Esophagus squamous epithelium (tissue), 5 donors: ENCODE measurements at regions not wholly inside any gene's neighbourhood (a gene's known extent, or its start where the extent isn't known, plus 50 kb on each side); places are given as distances from the start of the nearest gene placed in this dataset.
A peak's percentile ranks its signal among the peaks of the same experiment; 100 is the strongest.

Experiments used
- DNase-seq: peaks from one replicate; lab custom pipeline; 2025; lab: John Stamatoyannopoulos, UW
- H3K27ac ChIP-seq, 4 donors: fragments of 200-600 bp; sonication (generic); one replicate each; pipeline ENCODE4 v1.5.1; 2016 to 2019; ENCODE audit warnings: mild to moderate bottlenecking in 1 of 4
- H3K27me3 ChIP-seq, 4 donors: fragments of 200-600 bp; sonication (generic); 1 replicate in 3 of 4; 2 replicates in 1 of 4; pipeline versions ENCODE4 v1.5.1 to v1.6.0; 2017 to 2021; ENCODE audit warnings: antibody characterized with exemption in 1 of 4
- H3K36me3 ChIP-seq, 3 donors: fragments of 200-600 bp; sonication (generic); one replicate each; pipeline ENCODE4 v1.5.1; 2016 to 2019
- H3K4me1 ChIP-seq, 3 donors: fragments of 200-600 bp; sonication (generic); one replicate each; pipeline ENCODE4 v1.5.1; 2017 to 2019
- H3K4me3 ChIP-seq, 4 donors: fragments of 200-600 bp; sonication (generic); 1 replicate in 3 of 4; 2 replicates in 1 of 4; pipeline ENCODE4 v1.5.1; 2016 to 2019; ENCODE audit warnings: mild to moderate bottlenecking in 2 of 4, moderate library complexity in 1 of 4
- H3K9me3 ChIP-seq, 3 donors: fragments of 200-600 bp; sonication (generic); one replicate each; pipeline ENCODE4 v1.5.1; 2016 to 2019
- CTCF ChIP-seq, 6 experiments: fragments of 450-650 bp in 4 of 6; fragments of 200-600 bp in 2 of 6; sonication (generic) in 2 of 6; IDR thresholded peaks; one replicate each; pipeline ENCODE4 v1.5.1; 2016 to 2019; ENCODE audit warnings: antibody characterized with exemption in 6 of 6, mild to moderate bottlenecking in 4 of 6, moderate library complexity in 4 of 6
- POLR2A ChIP-seq, 4 donors: fragments of 450-650 bp; IDR thresholded peaks; one replicate each; pipeline ENCODE4 v1.6.1; 2017; ENCODE audit warnings: antibody characterized with exemption in 4 of 4, mild to moderate bottlenecking in 4 of 4, moderate library complexity in 3 of 4
- WGBS, 2 donors: methylation state at CpG; one replicate each; pipeline ENCODE4 v1.1.5; 2018; 5-methylcytosine and 5-hydroxymethylcytosine counted together
- intact Hi-C: fragments of 100-400 bp; cut with DNase I; formaldehyde crosslinking; loops from one replicate; pipeline ENCODE4 v1.15.0; 2022
- donor health status: DM: yes; HTN: yes; CAD: no.

GRCh38 chr5:40410231-40410861 is 269.4 kb upstream of the PTGER4 start:
- Histone ChIP-seq H3K36me3 (no peaks in the 10 kb centered on the region), H3K9me3 (no peaks in the 10 kb centered on the region), H3K27me3 (no peaks in the 10 kb centered on the region), H3K4me3 (peak overlapping the region in 1 of 4 donors; percentile 3), H3K27ac (peak overlapping the region in 3 of 4 donors; percentile 36 to 65 (median 53)), H3K4me1 (peaks cover 6 to 30% (median 20%) of the 10 kb centered on the region in 3 donors)
- intact Hi-C loops = no loop called here
- 15 to 30% methylated on average over 9 of the region's 9 CpGs for WGBS, 2 donors
- no peak for DNase-seq
- no peak for TF ChIP-seq CTCF (IDR thresholded peaks at IDR 0.05)
- no peak for TF ChIP-seq POLR2A (IDR thresholded peaks at IDR 0.05)

- H3K36me3 ChIP-seq = no peaks in the 10 kb centered on the region
- 61 to 72% methylated on average over 4 of the region's 4 CpGs for WGBS, 2 donors
- TF ChIP-seq CTCF (IDR thresholded peaks at IDR 0.05) (no peak), POLR2A (IDR thresholded peaks at IDR 0.05) (no peak)
- no peak overlapping the region for H3K4me3 ChIP-seq
- H3K27ac ChIP-seq = peak overlapping the region in 2 of 4 donors; percentile 36 to 65
- DNase-seq = no peak
- H3K9me3 ChIP-seq = no peaks in the 10 kb centered on the region
- peaks cover 6 to 35% (median 23%) of the 10 kb centered on the region in 3 donors for H3K4me1 ChIP-seq
- intact Hi-C loops = no loop called here
- no peaks in the 10 kb centered on the region for H3K27me3 ChIP-seq
Observed at GRCh38 chr5:40409601-40410000, 270.1 kb upstream of the PTGER4 start.

- H3K27me3 ChIP-seq = no peaks in the 10 kb centered on the region
- 67 to 69% methylated on average over 6 of the region's 6 CpGs for WGBS, 2 donors
- intact Hi-C loops = no loop called here
- no peak for DNase-seq
- no peak overlapping the region for H3K4me3 ChIP-seq
- H3K9me3 ChIP-seq = no peaks in the 10 kb centered on the region
- H3K27ac ChIP-seq = peak overlapping the region; percentile 24 to 54 (median 35)
- no peak for TF ChIP-seq POLR2A (IDR thresholded peaks at IDR 0.05)
- TF ChIP-seq CTCF (IDR thresholded peaks at IDR 0.05) = no peak
- H3K4me1 ChIP-seq = peaks cover 6 to 32% (median 20%) of the 10 kb centered on the region in 3 donors
- H3K36me3 ChIP-seq = no peaks in the 10 kb centered on the region
Observed at GRCh38 chr5:40406741-40407211, 272.9 kb upstream of the PTGER4 start.

- Histone ChIP-seq H3K9me3 (no peaks in the 10 kb centered on the region), H3K4me3 (no peak overlapping the region), H3K4me1 (peaks cover 6 to 26% (median 14%) of the 10 kb centered on the region in 3 donors), H3K36me3 (no peaks in the 10 kb centered on the region), H3K27me3 (no peaks in the 10 kb centered on the region), H3K27ac (peak overlapping the region in 3 of 4 donors; percentile 24 to 54 (median 40))
- DNase-seq = no peak
- TF ChIP-seq POLR2A (IDR thresholded peaks at IDR 0.05) (no peak), CTCF (IDR thresholded peaks at IDR 0.05) (no peak)
- intact Hi-C loops = no loop called here
- 39 to 54% methylated on average over 5 of the region's 5 CpGs for WGBS, 2 donors
Observed at GRCh38 chr5:40405996-40406740, 273.5 kb upstream of the PTGER4 start.

GRCh38 chr5:40405230-40405629 is 274.5 kb upstream of the PTGER4 start:
- TF ChIP-seq CTCF (IDR thresholded peaks at IDR 0.05) = no peak
- no peak for TF ChIP-seq POLR2A (IDR thresholded peaks at IDR 0.05)
- H3K4me1 ChIP-seq = peaks cover 0 to 16% (median 5%) of the 10 kb centered on the region in 3 donors
- no peak overlapping the region for H3K27ac ChIP-seq
- no peak for DNase-seq
- 30 to 52% methylated on average over 2 of the region's 2 CpGs for WGBS, 2 donors
- no peaks in the 10 kb centered on the region for H3K27me3 ChIP-seq
- intact Hi-C loops = no loop called here
- H3K9me3 ChIP-seq = no peaks in the 10 kb centered on the region
- H3K36me3 ChIP-seq = no peaks in the 10 kb centered on the region
- H3K4me3 ChIP-seq = no peak overlapping the region
